ENCODE measurements at regions not wholly inside any gene's neighbourhood (a gene's known extent, or its start where the extent isn't known, plus 50 kb on each side); places are given as distances from the start of the nearest gene placed in this dataset.

GRCh38 chr2:71861186-71862160, 286.2 kb downstream of the CYP26B1 start:
- Mint-ChIP-seq H3K4me1 (no peaks in the 10 kb centered on the region), H3K4me3 (no peak overlapping the region), H3K9me3 (no peaks in the 10 kb centered on the region), H3K27me3 (ENCODE audit: low read depth in 3 of 3) (peaks cover 0 to 7% (median 4%) of the 10 kb centered on the region in 3 donors), H3K36me3 (no peaks in the 10 kb centered on the region), H3K27ac (no peak overlapping the region)
- no peak for DNase-seq

- Mint-ChIP-seq H3K4me1 (no peaks in the 10 kb centered on the region), H3K27me3 (ENCODE audit: low read depth in 3 of 3) (peaks cover 0 to 5% (median 4%) of the 10 kb centered on the region in 3 donors), H3K36me3 (no peaks in the 10 kb centered on the region), H3K27ac (no peak overlapping the region), H3K4me3 (no peak overlapping the region), H3K9me3 (no peaks in the 10 kb centered on the region)
- DNase-seq = no peak
These were observed 287.2 kb downstream of the CYP26B1 start for GRCh38 chr2:71860381-71860926.

DNA sequence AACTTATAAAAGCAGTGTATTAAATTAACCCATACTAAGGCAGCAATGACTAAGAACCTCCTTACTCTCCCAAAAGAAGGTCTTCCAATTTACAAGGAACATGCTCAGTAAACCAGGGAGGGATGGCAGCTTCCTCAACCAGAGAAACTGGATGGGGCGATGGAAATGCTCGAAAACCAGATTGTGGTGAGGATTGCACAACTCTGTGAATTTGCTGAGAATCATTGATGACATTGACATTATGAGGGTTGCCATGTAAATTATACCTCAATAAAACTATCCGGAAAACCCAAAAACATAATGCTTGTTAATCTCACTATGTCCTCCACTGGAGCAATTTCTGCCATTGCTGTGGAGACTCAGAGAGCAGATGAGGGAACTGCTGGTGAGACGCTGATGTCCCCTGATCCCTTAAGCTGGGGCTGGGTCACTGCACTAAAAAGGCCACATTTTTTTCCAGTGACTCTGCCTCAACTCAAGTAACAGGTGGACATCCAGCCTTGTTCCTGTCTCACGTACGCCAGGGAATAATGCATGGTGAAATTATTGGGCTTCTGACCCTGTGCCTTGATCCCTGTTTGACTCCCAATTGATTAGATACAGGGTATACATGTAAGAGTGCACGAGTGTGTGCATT, 288.3 kb downstream of the CYP26B1 start:
- no peak for DNase-seq
- no peaks in the 10 kb centered on the region for H3K36me3 Mint-ChIP-seq
- no peak overlapping the region for H3K4me3 Mint-ChIP-seq
- no peaks in the 10 kb centered on the region for H3K4me1 Mint-ChIP-seq
- H3K9me3 Mint-ChIP-seq = peaks cover 0 to 2% (median 0%) of the 10 kb centered on the region in 6 donors
- H3K27me3 Mint-ChIP-seq (ENCODE audit: low read depth in 3 of 3) = peaks cover 0 to 6% (median 3%) of the 10 kb centered on the region in 3 donors
- H3K27ac Mint-ChIP-seq = no peak overlapping the region

GRCh38 chr2:71858071-71858470, 289.6 kb downstream of the CYP26B1 start:
- no peak for DNase-seq
- no peaks in the 10 kb centered on the region for H3K36me3 Mint-ChIP-seq

GRCh38 chr2:71857636-71858035, 290.0 kb downstream of the CYP26B1 start:
- peaks cover 0 to 2% (median 0%) of the 10 kb centered on the region in 6 donors for H3K9me3 Mint-ChIP-seq
- no peak overlapping the region for H3K4me3 Mint-ChIP-seq
- H3K27me3 Mint-ChIP-seq (ENCODE audit: low read depth in 3 of 3) = peaks cover 3 to 6% (median 5%) of the 10 kb centered on the region in 3 donors
- H3K36me3 Mint-ChIP-seq = no peaks in the 10 kb centered on the region
- H3K27ac Mint-ChIP-seq = no peak overlapping the region
- no peaks in the 10 kb centered on the region for H3K4me1 Mint-ChIP-seq
- no peak for DNase-seq

More at GRCh38 chr2:71858071-71858470, 289.6 kb downstream of the CYP26B1 start:
- Mint-ChIP-seq H3K4me3 (no peak overlapping the region), H3K9me3 (peaks cover 0 to 2% (median 0%) of the 10 kb centered on the region in 6 donors), H3K4me1 (no peaks in the 10 kb centered on the region), H3K27me3 (ENCODE audit: low read depth in 3 of 3) (peaks cover 3 to 6% (median 5%) of the 10 kb centered on the region in 3 donors), H3K27ac (no peak overlapping the region)

DNA sequence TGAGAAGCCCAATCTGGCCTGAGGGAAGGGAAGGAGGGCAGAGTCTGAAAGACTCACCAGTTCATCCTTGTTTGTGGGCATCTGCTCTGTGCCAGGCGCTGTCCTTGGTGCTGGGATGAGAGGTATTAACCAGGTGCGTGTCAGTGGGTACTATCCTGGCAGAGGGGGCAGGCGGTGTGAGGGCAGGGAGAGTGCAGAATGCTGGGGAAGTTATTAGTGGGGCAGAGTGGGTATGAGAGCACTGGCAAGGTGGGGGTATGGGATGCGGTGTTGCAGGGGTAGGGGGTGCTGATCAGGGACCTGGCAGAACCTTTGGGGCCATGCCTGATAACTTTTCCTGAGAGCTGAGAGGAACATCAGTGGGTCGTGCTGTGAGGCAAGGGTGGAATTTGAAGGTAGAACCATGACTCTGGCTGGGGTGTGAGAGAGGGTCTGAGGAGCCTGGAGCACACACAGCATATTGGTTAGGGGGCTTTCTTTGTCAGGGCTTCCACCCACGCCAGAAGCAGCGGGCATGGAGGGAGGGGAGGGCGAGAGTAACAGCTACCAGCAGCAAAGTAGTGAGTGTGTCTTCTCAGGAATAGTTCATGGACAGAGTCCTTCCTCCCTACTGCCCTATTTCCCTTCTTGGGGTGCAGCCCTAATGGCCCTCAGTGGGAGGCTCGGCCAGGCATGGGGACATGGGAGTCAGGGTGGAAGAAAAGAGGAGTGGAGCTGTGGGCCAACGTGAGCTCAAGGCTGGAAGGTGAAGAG, 290.7 kb downstream of the CYP26B1 start:
- Mint-ChIP-seq H3K27ac (no peak overlapping the region), H3K4me1 (no peaks in the 10 kb centered on the region), H3K36me3 (no peaks in the 10 kb centered on the region), H3K4me3 (no peak overlapping the region), H3K27me3 (ENCODE audit: low read depth in 3 of 3) (peaks cover 3 to 6% (median 5%) of the 10 kb centered on the region in 3 donors), H3K9me3 (peaks cover 0 to 2% (median 0%) of the 10 kb centered on the region in 6 donors)
- DNase-seq = peak in 1 of 3 donors; percentile 1

DNA sequence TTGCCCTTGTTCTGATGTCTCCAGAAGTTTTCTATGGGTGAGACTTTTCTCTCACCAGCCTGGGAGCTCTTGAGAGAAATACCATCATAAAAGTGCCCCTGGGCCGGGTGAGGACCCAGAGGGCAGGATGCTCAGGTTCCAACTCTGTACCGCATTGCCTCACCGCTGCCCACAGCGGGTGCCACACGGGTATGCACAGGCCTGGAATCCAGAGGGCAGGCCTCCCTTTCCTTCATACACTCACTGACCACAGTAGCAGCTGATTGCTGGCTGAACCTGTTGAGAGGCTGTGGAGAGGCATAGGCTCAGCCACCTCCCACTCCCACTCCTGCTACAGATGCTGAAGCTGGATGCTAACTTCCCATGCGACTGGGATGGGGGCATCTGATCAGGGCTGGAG, 293.8 kb downstream of the CYP26B1 start:
- no peaks in the 10 kb centered on the region for H3K36me3 Mint-ChIP-seq
- H3K9me3 Mint-ChIP-seq = peaks cover 0 to 2% (median 0%) of the 10 kb centered on the region in 6 donors
- H3K4me1 Mint-ChIP-seq = no peaks in the 10 kb centered on the region
- no peak for DNase-seq
- H3K27ac Mint-ChIP-seq = no peak overlapping the region
- peaks cover under 1 to 7% (median 6%) of the 10 kb centered on the region in 3 donors for H3K27me3 Mint-ChIP-seq (ENCODE audit: low read depth in 3 of 3)
- no peak overlapping the region for H3K4me3 Mint-ChIP-seq

GRCh38 chr2:71852141-71852711, 295.4 kb downstream of the CYP26B1 start:
- Mint-ChIP-seq H3K4me3 (no peak overlapping the region), H3K36me3 (no peaks in the 10 kb centered on the region), H3K27me3 (ENCODE audit: low read depth in 3 of 3) (peaks cover 2 to 7% (median 4%) of the 10 kb centered on the region in 3 donors), H3K9me3 (peaks cover 0 to 2% (median 0%) of the 10 kb centered on the region in 6 donors), H3K4me1 (no peaks in the 10 kb centered on the region), H3K27ac (no peak overlapping the region)
- no peak for DNase-seq

- no peak for DNase-seq
- H3K4me3 Mint-ChIP-seq = no peak overlapping the region
- H3K9me3 Mint-ChIP-seq = peaks cover 0 to 2% (median 0%) of the 10 kb centered on the region in 6 donors
- peaks cover 2 to 7% (median 4%) of the 10 kb centered on the region in 3 donors for H3K27me3 Mint-ChIP-seq (ENCODE audit: low read depth in 3 of 3)
- H3K36me3 Mint-ChIP-seq = no peaks in the 10 kb centered on the region
- H3K4me1 Mint-ChIP-seq = no peaks in the 10 kb centered on the region
- H3K27ac Mint-ChIP-seq = no peak overlapping the region
These were observed 296.4 kb downstream of the CYP26B1 start for GRCh38 chr2:71851094-71851750.

DNA sequence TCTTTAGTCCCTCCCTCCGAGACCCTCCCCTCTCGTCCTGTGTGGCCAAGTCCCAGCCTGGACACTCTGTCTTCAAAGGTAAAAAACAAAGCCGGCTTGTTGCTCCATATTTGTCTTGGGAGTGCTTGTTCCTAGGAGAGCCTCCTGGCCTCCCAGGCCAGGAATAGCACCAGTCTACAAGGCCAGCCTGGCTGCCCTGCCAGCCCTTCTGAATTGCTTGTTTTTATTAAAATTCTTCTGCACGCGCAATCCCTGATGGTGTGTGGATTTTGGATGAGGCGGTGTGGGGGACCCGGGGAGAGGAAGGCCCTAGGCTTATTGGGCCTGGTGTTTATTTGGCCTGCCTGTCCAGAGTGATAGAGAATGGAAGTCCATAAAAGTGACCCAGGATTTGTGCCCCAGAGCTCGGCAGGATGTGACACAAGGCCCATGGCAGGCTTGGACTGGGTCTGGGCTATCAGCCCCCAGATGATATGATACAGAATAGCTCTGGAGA, 297.3 kb downstream of the CYP26B1 start:
- peaks cover 0 to 2% (median 0%) of the 10 kb centered on the region in 6 donors for H3K9me3 Mint-ChIP-seq
- peaks cover 2 to 7% (median 4%) of the 10 kb centered on the region in 3 donors for H3K27me3 Mint-ChIP-seq (ENCODE audit: low read depth in 3 of 3)
- H3K4me1 Mint-ChIP-seq = no peaks in the 10 kb centered on the region
- H3K36me3 Mint-ChIP-seq = no peaks in the 10 kb centered on the region
- DNase-seq = no peak
- no peak overlapping the region for H3K4me3 Mint-ChIP-seq
- no peak overlapping the region for H3K27ac Mint-ChIP-seq

- Mint-ChIP-seq H3K9me3 (peaks cover 0 to 2% (median 0%) of the 10 kb centered on the region in 6 donors), H3K4me3 (no peak overlapping the region), H3K27me3 (ENCODE audit: low read depth in 3 of 3) (peaks cover 0 to 7% (median 2%) of the 10 kb centered on the region in 3 donors), H3K4me1 (no peaks in the 10 kb centered on the region), H3K36me3 (no peaks in the 10 kb centered on the region), H3K27ac (no peak overlapping the region)
- no peak for DNase-seq
These were observed 297.9 kb downstream of the CYP26B1 start for GRCh38 chr2:71849607-71850305.

GRCh38 chr2:71849111-71849510, 298.6 kb downstream of the CYP26B1 start:
- Mint-ChIP-seq H3K36me3 (no peaks in the 10 kb centered on the region), H3K9me3 (no peaks in the 10 kb centered on the region), H3K4me1 (no peaks in the 10 kb centered on the region), H3K27ac (no peak overlapping the region), H3K27me3 (ENCODE audit: low read depth in 3 of 3) (peaks cover 0 to 7% (median 2%) of the 10 kb centered on the region in 3 donors), H3K4me3 (no peak overlapping the region)
- no peak for DNase-seq
